Panc1 (cell line): ENCODE measurements at regions not wholly inside any gene's neighbourhood (a gene's known extent, or its start where the extent isn't known, plus 50 kb on each side); places are given as distances from the start of the nearest gene placed in this dataset.

Experiments
- ATAC-seq: fragments of 200-7000 bp; cut with Tn5 transposase; 2 replicates; pipeline ENCODE4 v1.9.1; 2020; ENCODE audit warnings: mild to moderate bottlenecking, moderate library complexity
- BruUV-seq: library from RNA; stranded (reverse); fragments of 400-500 nt; replicated peaks from 2 replicates; lab custom pipeline; 2021; lab: Mats Ljungman, UMichigan
- CTCF ChIA-PET: fragments of 300-600 bp; sonication (Branson Sonifier 250); formaldehyde crosslinking; loops from one replicate; lab custom pipeline; 2022; ENCODE audit warnings: antibody characterized with exemption; lab: Charles Lee
- POLR2A ChIA-PET: fragments of 300-600 bp; sonication (Branson Sonifier 250); formaldehyde crosslinking; loops from one replicate; lab custom pipeline; 2022; ENCODE audit warnings: antibody characterized with exemption; lab: Charles Lee
- DNase-seq: peaks from one replicate; pipeline ENCODE4 v3.0.0-alpha.2; 2010; ENCODE audit warnings: low read depth, low spot score
- H3K27ac ChIP-seq: 2 replicates; pipeline ENCODE4 v1.5.1; 2011; ENCODE audit warnings: mild to moderate bottlenecking, low read length, inconsistent platforms
- H3K27me3 ChIP-seq: fragments of 200-500 bp; sonication (Bioruptor generic); 2 replicates; pipeline ENCODE4 v1.6.0; 2014; ENCODE audit warnings: low read length, inconsistent platforms; ENCODE audit not compliant: control insufficient read depth, insufficient read depth
- H3K36me3 ChIP-seq: fragments of 200-500 bp; sonication (Bioruptor generic); 2 replicates; pipeline ENCODE4 v1.5.1; 2014; ENCODE audit warnings: inconsistent platforms, mild to moderate bottlenecking, low read length, moderate library complexity; ENCODE audit not compliant: control insufficient read depth, insufficient read depth
- H3K4me1 ChIP-seq: 2 replicates; pipeline ENCODE4 v1.5.1; 2011; ENCODE audit warnings: inconsistent platforms, mild to moderate bottlenecking, low read length, moderate library complexity; ENCODE audit not compliant: control insufficient read depth, insufficient read depth
- H3K4me3 ChIP-seq, 2 experiments: 2 replicates each; pipeline ENCODE4 v1.5.1; 2011 to 2012; ENCODE audit warnings: low read depth in 2 of 2, low read length in 2 of 2, mild to moderate bottlenecking in 2 of 2, inconsistent platforms in 1 of 2, moderate library complexity in 1 of 2
- H3K9me3 ChIP-seq: fragments of 200-500 bp; sonication (Bioruptor generic); 2 replicates; pipeline ENCODE4 v1.5.1; 2014; ENCODE audit warnings: low read depth, mild to moderate bottlenecking, inconsistent platforms, low read length, moderate library complexity; ENCODE audit not compliant: control insufficient read depth, insufficient read depth
- CTCF ChIP-seq: fragments of 450-650 bp; IDR thresholded peaks from 2 replicates; pipeline ENCODE4 v1.5.1; 2017; ENCODE audit warnings: mild to moderate bottlenecking
- POLR2AphosphoS5 ChIP-seq: IDR thresholded peaks from 2 replicates; pipeline ENCODE4 v1.6.1; 2012; ENCODE audit warnings: mild to moderate bottlenecking, low read depth, low read length, moderate library complexity
- REST ChIP-seq, 2 experiments: IDR thresholded peaks; 2 replicates each; pipeline ENCODE4 v1.6.1; 2011 to 2012; ENCODE audit warnings: low read depth in 2 of 2, control low read depth in 1 of 2, low read length in 1 of 2, mild to moderate bottlenecking in 1 of 2, moderate library complexity in 1 of 2; ENCODE audit not compliant: insufficient read depth in 1 of 2
- SIN3A ChIP-seq: IDR thresholded peaks from 2 replicates; pipeline ENCODE4 v1.6.1; 2012; ENCODE audit warnings: low read depth, mild to moderate bottlenecking, low read length, moderate library complexity, borderline replicate concordance; ENCODE audit not compliant: insufficient read depth
- TCF7L2 ChIP-seq: IDR thresholded peaks from 2 replicates; pipeline ENCODE4 v1.6.1; 2011; ENCODE audit warnings: mild to moderate bottlenecking, low read depth, low read length, inconsistent platforms
- in situ Hi-C: cut with HindIII; loops from 2 replicates; pipeline ENCODE4 v1.10.0; 2016; ENCODE audit warnings: low sequenced_read_pairs, low pct_unique_long_range_greater_than_20kb
- intact Hi-C: fragments of 100-400 bp; cut with micrococcal nuclease; formaldehyde crosslinking; loops from one replicate; pipeline ENCODE4 v1.10.0; 2022; ENCODE audit not compliant: unreplicated experiment

- DNase-seq: no peak
- POLR2A ChIA-PET: interaction anchor here (0.6 to 0.9 kb wide), 2 partner anchors 10 to 493 kb away, joined by 3 to 4 read pairs; no protein-coding TSS in a partner anchor
- TF ChIP-seq CTCF: no peak
- no peak for TF ChIP-seq REST (IDR thresholded peaks at IDR 0.05; ENCODE audit: insufficient read depth in 1 of 2, low read depth in 2 of 2, low read length in 1 of 2)
- TF ChIP-seq SIN3A: no peak
- TF ChIP-seq TCF7L2: no peak
- TF ChIP-seq POLR2AphosphoS5: no peak
- no peaks in the 10 kb centered on the region for H3K27me3 ChIP-seq
- no peaks in the 10 kb centered on the region for H3K36me3 ChIP-seq
- intact Hi-C loops (no loop called here), in situ Hi-C loops (no loop called here)
- no peaks in the 10 kb centered on the region for H3K9me3 ChIP-seq
- no peak overlapping the region for H3K4me3 ChIP-seq
- H3K27ac ChIP-seq: no peak overlapping the region
- no TSS peak for BruUV-seq
- ATAC-seq: no peak
- H3K4me1 ChIP-seq: no peaks in the 10 kb centered on the region
- CTCF ChIA-PET: no interaction called here
These were observed 170.5 kb downstream of the TANC2 start for GRCh38 chr17:63136369-63137012.

- Histone ChIP-seq H3K27me3 (no peaks in the 10 kb centered on the region), H3K27ac (no peak overlapping the region), H3K4me1 (no peaks in the 10 kb centered on the region), H3K9me3 (no peaks in the 10 kb centered on the region), H3K4me3 (no peak overlapping the region), H3K36me3 (no peaks in the 10 kb centered on the region)
- TF ChIP-seq SIN3A (no peak), CTCF (no peak), POLR2AphosphoS5 (no peak), REST (IDR thresholded peaks at IDR 0.05; ENCODE audit: insufficient read depth in 1 of 2, low read depth in 2 of 2, low read length in 1 of 2) (no peak), TCF7L2 (no peak)
- DNase-seq (no peak), ATAC-seq (no peak)
- POLR2A ChIA-PET: interaction anchor here (0.6 to 0.9 kb wide), 2 partner anchors 10 to 494 kb away, joined by 3 to 4 read pairs; no protein-coding TSS in a partner anchor
- in situ Hi-C loops: no loop called here
- no TSS peak for BruUV-seq
- intact Hi-C loops: no loop called here
- CTCF ChIA-PET: no interaction called here
These were observed 171.1 kb downstream of the TANC2 start for GRCh38 chr17:63137163-63137562.
